ENCODE measurements at regions not wholly inside any gene's neighbourhood (a gene's known extent, or its start where the extent isn't known, plus 50 kb on each side); places are given as distances from the start of the nearest gene placed in this dataset.

GRCh38 chr4:156419080-156419685 is 465.5 kb upstream of the CTSO start:
- Histone ChIP-seq H3K27ac (no peak overlapping the region), H3K27me3 (no peaks in the 10 kb centered on the region), H3K36me3 (no peaks in the 10 kb centered on the region), H3K4me1 (no peaks in the 10 kb centered on the region), H3K9me3 (no peaks in the 10 kb centered on the region), H3K4me3 (no peak overlapping the region)
- DNase-seq (no peak), ATAC-seq (no peak)
- no peak for TF ChIP-seq CTCF (IDR thresholded peaks at IDR 0.05)
- intact Hi-C loops (cut with DNase I): no loop called here

GRCh38 chr4:156414406-156414805 is 460.7 kb upstream of the CTSO start:
- no peak for TF ChIP-seq CTCF (IDR thresholded peaks at IDR 0.05)
- intact Hi-C loops (cut with DNase I): no loop called here
- Histone ChIP-seq H3K4me1 (no peaks in the 10 kb centered on the region), H3K9me3 (no peaks in the 10 kb centered on the region), H3K36me3 (no peaks in the 10 kb centered on the region), H3K4me3 (no peak overlapping the region), H3K27me3 (no peaks in the 10 kb centered on the region), H3K27ac (no peak overlapping the region)
- no peak for ATAC-seq
- DNase-seq: no peak

GRCh38 chr4:156413239-156414135 is 459.8 kb upstream of the CTSO start:
- no peaks in the 10 kb centered on the region for H3K36me3 ChIP-seq
- H3K4me1 ChIP-seq: no peaks in the 10 kb centered on the region
- H3K27me3 ChIP-seq: no peaks in the 10 kb centered on the region
- TF ChIP-seq CTCF (IDR thresholded peaks at IDR 0.05): no peak
- ATAC-seq (no peak), DNase-seq (no peak)
- H3K27ac ChIP-seq: no peak overlapping the region
- intact Hi-C loops (cut with DNase I): no loop called here
- no peak overlapping the region for H3K4me3 ChIP-seq
- no peaks in the 10 kb centered on the region for H3K9me3 ChIP-seq

GRCh38 chr4:156411531-156411930 is 457.9 kb upstream of the CTSO start:
- intact Hi-C loops (cut with DNase I): no loop called here
- no peak overlapping the region for H3K4me3 ChIP-seq
- TF ChIP-seq CTCF (IDR thresholded peaks at IDR 0.05): no peak
- H3K27ac ChIP-seq: no peak overlapping the region
- no peaks in the 10 kb centered on the region for H3K9me3 ChIP-seq
- no peaks in the 10 kb centered on the region for H3K36me3 ChIP-seq
- ATAC-seq (no peak), DNase-seq (no peak)
- no peaks in the 10 kb centered on the region for H3K27me3 ChIP-seq
- no peaks in the 10 kb centered on the region for H3K4me1 ChIP-seq

GRCh38 chr4:156408749-156409148 is 455.1 kb upstream of the CTSO start:
- DNase-seq (no peak), ATAC-seq (no peak)
- Histone ChIP-seq H3K4me1 (no peaks in the 10 kb centered on the region), H3K27me3 (no peaks in the 10 kb centered on the region), H3K9me3 (no peaks in the 10 kb centered on the region), H3K36me3 (no peaks in the 10 kb centered on the region), H3K4me3 (no peak overlapping the region), H3K27ac (no peak overlapping the region)
- no peak for TF ChIP-seq CTCF (IDR thresholded peaks at IDR 0.05)
- intact Hi-C loops (cut with DNase I): no loop called here
